C4-2B (cell line): ENCODE measurements at regions not wholly inside any gene's neighbourhood (a gene's known extent, or its start where the extent isn't known, plus 50 kb on each side); places are given as distances from the start of the nearest gene placed in this dataset.
"Not testable (repeated sequence)": the region's sequence is repeated elsewhere in the genome, so short reads cannot be mapped to it uniquely, and the experiment has no call there.

Experiments
- H3K27ac ChIP-seq: fragments of 450-650 bp; 2 replicates; pipeline ENCODE4 v1.5.1; 2017
- CTCF ChIP-seq: fragments of 450-650 bp; conservative IDR thresholded peaks from 2 replicates; pipeline ENCODE4 v1.5.1; 2017; ENCODE audit warnings: mild to moderate bottlenecking
- ZFX ChIP-seq: fragments of 450-650 bp; IDR thresholded peaks from 2 replicates; pipeline ENCODE4 v1.6.1; 2017

GRCh38 chr18:14239224-14239623 is 107.0 kb upstream of the ZNF519 start:
- H3K27ac ChIP-seq: not testable (repeated sequence)

- not testable (repeated sequence) for H3K27ac ChIP-seq
These were observed 104.3 kb upstream of the ZNF519 start for GRCh38 chr18:14236356-14237048.

- not testable (repeated sequence) for H3K27ac ChIP-seq
These were observed 93.0 kb upstream of the ZNF519 start for GRCh38 chr18:14225286-14225679.

- not testable (repeated sequence) for H3K27ac ChIP-seq
These were observed 92.5 kb upstream of the ZNF519 start for GRCh38 chr18:14224551-14225285.

GRCh38 chr18:14223919-14224318 is 91.7 kb upstream of the ZNF519 start:
- not testable (repeated sequence) for H3K27ac ChIP-seq

- H3K27ac ChIP-seq: not testable (repeated sequence)
These were observed 91.1 kb upstream of the ZNF519 start for GRCh38 chr18:14223231-14223822.

- H3K27ac ChIP-seq: not testable (repeated sequence)
These were observed 90.4 kb upstream of the ZNF519 start for GRCh38 chr18:14222354-14223221.

- TF ChIP-seq ZFX (no peak), CTCF (no peak)
These were observed 89.5 kb upstream of the ZNF519 start for GRCh38 chr18:14221689-14222088.

GRCh38 chr18:14215952-14216351 is 83.7 kb upstream of the ZNF519 start:
- H3K27ac ChIP-seq: not testable (repeated sequence)

More at GRCh38 chr18:14221689-14222088, 89.5 kb upstream of the ZNF519 start:
- H3K27ac ChIP-seq: no peak overlapping the region

GRCh38 chr18:14203424-14203823 is 71.2 kb upstream of the ZNF519 start:
- not testable (repeated sequence) for H3K27ac ChIP-seq

- not testable (repeated sequence) for H3K27ac ChIP-seq
These were observed 58.7 kb upstream of the ZNF519 start for GRCh38 chr18:14190776-14191442.

- TF ChIP-seq ZFX (no peak), CTCF (no peak)
- no peak overlapping the region for H3K27ac ChIP-seq
These were observed 57.6 kb upstream of the ZNF519 start for GRCh38 chr18:14189858-14190257.

GRCh38 chr18:14188751-14189406 is 56.6 kb upstream of the ZNF519 start:
- not testable (repeated sequence) for H3K27ac ChIP-seq
